Left ventricle myocardium superior (tissue), 1 donor: ENCODE measurements at regions not wholly inside any gene's neighbourhood (a gene's known extent, or its start where the extent isn't known, plus 50 kb on each side); places are given as distances from the start of the nearest gene placed in this dataset.

Source experiments
- ATAC-seq: fragments of 200-7000 bp; cut with Tn5 transposase; one replicate; pipeline ENCODE4 v1.9.1; 2020; ENCODE audit warnings: mild to moderate bottlenecking, moderate library complexity
- DNase-seq: peaks from one replicate; pipeline ENCODE4 v3.0.0-alpha.2; 2020
- intact Hi-C: fragments of 100-400 bp; cut with micrococcal nuclease; formaldehyde crosslinking; loops from one replicate; pipeline ENCODE4 v1.11.0; 2022
- donor health status: DM: no; HTN: yes; CAD: no; lungs with severe emphysema.

DNA sequence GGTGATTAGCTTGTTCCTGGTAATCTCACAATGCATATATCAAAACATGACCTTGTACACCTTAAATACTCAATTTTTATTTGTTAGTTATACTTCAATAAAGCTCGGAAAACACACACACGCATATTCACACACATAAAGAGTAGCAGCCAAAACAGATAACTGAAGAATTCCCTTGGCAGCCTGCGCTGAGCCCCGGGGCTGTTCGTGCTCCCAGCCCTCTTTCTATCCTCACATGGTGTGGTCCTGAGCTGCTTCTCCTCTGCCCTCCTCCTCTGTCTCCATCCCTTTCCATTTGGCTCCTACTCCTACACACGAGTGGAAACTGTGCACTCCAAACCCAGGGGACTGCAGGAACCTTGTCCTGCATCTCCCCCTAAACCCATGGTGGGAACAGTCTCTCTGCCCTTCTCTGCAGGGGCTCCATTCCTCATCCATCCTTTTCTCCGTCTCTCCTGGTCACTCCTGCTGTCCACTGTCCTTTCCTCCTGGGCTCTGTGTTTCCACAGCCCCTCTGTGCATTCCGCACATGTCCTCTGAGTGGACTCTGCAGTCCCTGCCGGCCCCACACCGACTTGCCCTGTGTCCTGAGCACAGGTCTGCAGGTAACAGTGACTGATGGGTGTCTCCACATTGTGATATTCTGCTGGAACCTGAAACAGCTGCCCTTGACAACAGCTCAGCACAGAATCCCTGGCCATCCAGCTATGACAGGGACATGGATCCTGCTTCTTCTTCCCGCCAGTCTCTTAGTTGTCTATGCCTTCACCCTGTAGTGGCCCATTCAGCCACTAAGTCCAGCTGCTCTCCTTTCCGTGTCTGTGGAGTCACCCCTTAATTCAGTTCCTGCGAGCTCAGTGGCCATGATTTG, 216.8 kb upstream of the ZNF32 start:
- intact Hi-C loops = no loop called here
- DNase-seq (peak; percentile 54), ATAC-seq (peak; percentile 74)

DNA sequence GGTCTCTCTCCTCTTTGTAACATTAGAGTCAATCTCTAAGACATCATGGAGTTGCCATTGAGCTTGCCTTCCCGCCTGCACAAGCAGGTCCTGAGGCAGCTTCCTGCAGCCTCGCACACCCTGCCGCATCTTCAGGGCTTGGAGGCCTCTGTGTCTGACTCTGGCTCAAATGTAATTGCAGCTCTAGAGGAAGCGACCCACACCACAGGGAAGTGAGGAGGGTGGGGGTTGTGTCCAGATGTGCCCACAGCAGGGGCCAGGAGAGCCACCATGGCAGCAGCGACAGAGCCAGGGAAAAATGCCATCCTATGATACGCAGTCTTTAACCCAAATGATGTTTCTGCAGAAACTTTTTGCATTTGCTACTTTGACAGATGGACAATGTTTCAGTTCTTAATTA, 216.0 kb upstream of the ZNF32 start:
- ATAC-seq (peak; percentile 3), DNase-seq (no peak)
- intact Hi-C loops = no loop called here

DNA sequence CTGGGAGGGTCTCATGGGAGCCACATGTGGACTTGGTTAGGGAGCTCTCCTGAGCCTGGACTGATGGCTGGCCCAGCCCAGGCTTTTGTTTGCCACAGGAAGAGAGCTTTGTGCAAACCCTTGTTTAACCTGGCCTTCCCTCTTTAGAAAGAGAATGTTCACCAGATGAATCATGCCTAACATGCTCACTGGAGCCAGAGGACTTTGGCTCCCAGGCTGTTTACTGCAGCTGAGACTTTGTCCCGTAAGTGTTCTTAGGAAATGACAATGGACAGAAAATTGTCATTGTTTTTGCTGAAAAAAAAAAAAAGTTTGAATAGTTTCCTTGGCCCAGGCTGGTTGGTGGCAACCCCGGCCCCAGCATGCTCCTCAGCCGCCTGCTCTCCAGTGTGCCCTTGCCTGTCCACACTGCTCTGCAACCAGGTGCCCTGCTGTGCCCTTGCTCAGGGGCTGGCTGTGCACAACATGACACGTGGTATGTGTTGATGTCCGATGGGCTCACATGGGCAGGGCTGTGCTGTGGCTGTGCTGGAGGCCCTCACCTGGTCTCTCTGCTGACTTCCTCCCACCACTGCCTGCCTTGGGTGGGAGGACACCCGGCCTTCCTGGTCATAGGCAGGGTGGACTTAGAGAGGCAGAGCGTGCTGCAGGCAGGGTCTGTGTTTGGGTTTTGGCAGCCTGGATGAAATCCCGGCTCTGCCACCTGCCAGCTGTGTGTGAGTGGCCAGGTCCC, 215.3 kb upstream of the ZNF32 start:
- ATAC-seq (peak; percentile 79), DNase-seq (peak; percentile 65)
- intact Hi-C loops = no loop called here

DNA sequence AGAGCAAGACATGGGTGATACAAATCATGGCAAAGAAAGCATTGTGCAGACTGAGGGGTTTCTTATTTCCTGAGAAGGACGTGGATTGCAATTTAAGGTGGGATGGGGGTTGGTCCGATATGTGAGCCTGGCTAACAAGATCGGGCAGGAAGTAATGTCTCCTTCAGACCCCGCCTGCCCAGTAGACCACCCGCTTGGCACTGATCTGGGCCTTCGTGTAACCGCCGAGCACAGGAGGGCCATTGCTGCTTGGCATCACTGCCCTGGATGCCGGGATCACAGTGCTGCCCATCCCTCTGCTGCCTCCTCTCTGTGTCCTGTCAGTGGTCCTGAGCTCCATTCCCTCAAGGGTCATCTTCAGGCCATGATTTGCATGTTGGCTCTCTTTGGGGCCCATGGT, 214.6 kb upstream of the ZNF32 start:
- intact Hi-C loops = no loop called here
- DNase-seq = no peak
- no peak for ATAC-seq

DNA sequence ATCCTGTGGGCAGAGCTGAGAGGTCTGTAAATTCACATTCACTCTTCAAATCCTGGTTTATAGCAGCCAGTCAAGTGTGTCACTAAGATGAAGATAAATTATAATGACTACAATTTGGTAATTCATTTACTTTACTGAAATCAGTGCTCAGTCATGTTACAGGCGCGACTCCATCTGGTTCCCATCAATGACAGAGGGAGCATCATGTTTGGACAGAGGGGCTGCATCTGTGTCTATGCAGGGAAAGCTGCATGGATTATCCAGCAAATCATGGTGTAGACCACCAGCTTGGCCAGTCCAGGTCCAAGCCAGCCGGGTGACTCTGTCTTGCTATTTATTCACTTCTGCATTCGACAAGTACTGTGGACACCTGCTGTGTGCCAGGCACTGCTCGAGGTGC, 214.1 kb upstream of the ZNF32 start:
- DNase-seq (no peak), ATAC-seq (no peak)
- intact Hi-C loops = no loop called here

DNA sequence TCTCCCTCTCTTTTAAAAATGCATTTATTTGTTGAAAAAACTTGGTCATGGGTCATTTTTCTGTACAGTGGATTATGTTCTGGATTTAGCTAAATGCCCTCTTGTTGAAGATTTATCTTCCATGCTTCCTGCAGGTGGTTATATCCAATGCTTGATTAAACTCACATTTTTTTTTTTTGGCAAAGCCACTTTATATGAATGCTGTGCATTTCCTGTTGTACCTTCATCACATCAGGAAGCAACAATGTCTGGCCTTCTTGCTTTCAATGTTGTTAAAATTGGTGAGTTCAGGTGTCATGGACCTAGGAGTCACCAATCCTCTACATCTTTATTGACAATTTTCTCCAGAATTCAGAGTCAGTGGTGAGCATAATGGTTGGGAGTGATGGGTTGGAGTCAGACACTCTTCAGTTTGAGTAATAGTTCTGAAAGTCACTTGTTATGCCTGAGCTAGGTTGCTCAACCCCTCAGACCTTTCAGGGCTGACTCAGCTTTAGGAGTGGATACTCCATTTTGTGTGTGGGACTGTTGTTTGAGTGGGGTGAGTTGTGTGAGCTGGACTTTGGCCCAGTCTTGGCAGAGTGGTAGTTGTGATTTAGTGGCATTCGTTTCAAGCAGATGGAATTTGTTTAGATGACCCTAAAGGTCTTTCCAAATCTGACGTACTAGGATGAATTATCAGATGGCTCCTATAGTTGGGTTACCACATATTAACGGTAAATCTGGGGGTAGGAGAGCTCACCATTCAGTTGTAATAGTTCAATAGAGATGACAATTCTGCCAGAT, 213.5 kb upstream of the ZNF32 start:
- intact Hi-C loops = no loop called here
- no peak for DNase-seq
- ATAC-seq = no peak

DNA sequence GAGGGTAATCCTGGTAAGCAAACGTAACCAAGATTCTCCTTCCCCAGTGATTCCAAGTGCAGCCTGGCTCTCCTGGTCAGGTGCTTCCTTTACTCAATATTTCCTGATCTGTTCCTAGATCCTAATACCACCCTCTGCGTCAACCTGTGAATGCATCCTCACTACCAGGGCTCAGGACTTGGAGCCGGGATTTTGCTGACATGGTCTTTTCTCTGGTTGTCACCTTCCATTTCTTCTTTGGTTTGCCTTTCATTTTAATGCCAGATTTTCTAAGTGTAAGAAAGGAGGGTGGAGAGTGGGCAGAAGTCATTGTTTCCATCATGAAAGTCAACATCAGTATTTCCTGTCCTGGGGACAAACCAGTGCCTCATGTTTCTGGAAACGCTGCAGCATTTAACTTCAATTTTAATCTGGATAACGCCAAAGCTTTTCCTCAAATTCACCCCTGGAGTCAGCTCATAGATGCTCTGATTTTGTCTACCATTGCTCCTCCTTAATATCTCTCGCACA, 210.4 kb upstream of the ZNF32 start:
- DNase-seq = no peak
- ATAC-seq = no peak
- intact Hi-C loops = no loop called here

DNA sequence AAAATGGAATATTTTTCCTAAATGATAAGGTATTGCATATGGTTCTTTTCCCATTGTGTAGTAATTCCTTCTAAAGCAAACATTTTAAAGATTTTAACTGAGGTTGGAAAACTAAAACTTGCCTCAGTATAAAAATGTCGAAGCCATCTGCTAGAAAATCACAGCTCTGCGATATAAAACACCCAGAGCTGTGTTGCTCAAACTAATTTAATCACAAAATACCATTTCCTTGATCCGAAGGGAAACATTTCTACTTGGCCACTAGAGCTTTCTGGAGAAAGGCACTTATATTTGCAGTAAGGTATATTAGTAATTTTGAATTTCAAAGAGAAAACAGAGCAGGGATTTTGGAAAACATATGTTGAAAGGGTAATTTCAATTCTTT, 209.2 kb upstream of the ZNF32 start:
- DNase-seq = no peak
- ATAC-seq = no peak
- intact Hi-C loops = no loop called here

DNA sequence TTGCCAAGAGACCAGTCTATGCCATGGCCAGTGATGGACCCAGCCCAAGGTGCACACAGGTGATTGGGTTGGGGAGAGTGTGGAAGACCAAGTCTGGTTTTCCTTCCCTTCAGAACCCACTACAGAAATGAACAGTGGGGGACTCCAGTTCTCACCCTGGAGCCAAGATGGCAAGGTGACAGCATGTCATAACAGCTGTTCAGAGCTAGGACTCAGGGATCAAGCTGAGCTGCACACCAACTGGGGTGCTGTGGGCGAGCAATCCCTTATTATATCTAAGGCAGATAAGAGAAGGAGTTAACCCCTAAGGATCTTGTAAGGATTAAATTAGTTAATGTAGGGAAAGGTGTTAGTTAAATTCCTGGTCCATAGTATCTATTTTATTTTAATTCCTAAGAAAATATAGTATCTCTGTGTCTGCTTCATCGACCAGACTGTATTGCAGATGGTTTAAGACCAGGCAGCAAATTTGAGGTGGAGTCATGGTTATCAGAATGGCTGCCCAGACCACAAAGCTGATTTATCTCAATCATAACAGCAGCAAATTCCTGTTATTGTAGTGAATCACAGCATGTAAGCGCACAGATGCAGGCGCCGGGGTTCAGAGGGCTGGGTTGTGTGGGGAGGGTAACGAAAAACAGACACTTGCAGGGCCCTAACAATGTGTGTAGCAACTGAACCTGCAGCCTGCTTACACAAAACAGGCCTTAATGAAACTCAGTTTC, 208.7 kb upstream of the ZNF32 start:
- intact Hi-C loops = no loop called here
- ATAC-seq = no peak
- no peak for DNase-seq

DNA sequence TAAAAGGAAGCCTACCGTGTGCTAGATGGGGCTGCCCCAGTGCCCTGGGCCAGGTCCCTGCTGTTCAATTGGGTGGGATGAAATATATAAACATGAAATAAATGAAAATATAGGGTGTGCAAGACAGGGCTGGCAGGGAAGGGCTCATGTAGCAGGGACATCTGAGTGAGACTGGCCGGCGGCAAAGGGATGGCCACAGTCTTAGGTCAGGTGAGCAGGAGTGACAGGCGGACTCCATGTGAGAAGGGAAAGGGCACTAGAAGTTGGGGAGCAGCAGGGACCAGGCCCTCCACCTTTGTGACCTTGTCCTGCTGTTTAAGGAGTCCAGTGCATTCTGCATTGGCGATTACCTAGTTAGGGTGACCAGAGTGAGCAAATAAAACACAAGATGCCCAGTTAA, 207.6 kb upstream of the ZNF32 start:
- intact Hi-C loops = no loop called here
- no peak for DNase-seq
- ATAC-seq = no peak

DNA sequence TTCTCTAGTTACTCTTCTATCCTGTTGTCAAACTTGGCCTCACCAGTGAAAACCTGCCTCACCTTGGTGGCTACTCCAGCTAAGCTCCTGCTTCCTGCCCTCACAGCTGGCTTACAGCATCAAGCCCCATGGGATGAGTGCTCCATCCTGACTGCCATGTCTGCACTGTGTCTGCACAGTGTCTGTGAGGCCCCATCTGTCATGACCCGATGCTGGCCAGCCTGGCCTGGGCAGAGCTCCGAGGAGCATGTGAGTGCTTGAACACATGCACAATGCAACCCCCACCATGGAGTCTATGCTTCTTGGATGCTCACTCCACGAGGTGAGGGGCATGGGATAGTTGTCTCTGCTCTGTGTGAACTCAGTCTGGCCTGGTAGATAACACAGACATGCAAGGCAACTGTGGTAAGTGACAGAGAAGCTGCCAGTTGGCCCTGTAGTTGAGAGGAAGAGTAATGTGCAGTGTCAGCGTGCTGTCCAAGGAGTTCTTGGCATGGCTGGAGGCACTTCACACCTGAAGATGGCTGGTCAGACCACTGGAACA, 207.1 kb upstream of the ZNF32 start:
- peak; percentile 85 for ATAC-seq
- peak; percentile 60 for DNase-seq
- intact Hi-C loops = no loop called here

DNA sequence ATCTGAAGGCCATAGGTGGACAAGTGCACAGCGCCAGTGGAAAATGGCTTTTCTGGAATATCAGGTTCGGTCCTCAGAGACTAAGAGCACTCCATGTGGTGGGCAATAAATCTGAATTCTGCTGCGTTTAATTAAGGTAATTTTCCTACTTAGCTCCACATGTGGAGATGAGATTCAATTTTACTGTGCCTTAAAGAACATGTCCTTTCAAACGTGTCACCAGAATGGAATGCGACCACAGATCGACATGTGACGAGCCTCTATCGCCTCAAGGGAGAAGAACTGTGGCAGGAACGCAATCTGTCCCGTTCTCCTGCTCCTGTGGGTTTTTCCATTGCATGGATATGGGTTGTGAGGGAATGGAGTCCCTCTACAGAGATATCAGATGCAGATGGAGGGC, 205.3 kb upstream of the ZNF32 start:
- intact Hi-C loops = no loop called here
- DNase-seq = no peak
- peak; percentile 59 for ATAC-seq

DNA sequence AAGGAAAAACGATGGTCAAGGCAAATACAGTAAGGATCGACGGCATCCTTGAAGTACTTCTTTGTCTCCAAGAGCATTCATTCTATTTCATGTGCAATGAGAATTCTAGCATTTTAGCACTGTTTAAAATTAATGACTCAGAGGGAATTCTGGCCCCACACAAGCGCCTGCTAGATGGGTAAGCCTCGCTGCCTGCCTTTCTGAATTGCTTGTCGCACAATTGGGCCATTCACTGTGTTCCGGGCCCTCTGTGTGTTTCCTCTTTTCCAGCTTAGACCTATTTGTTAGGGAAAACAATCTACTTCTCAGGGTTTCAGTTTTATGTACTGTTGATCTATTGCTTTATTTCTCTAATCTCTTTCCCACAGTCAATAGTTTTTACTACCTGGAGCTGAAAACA, 204.7 kb upstream of the ZNF32 start:
- ATAC-seq (no peak), DNase-seq (no peak)
- intact Hi-C loops = no loop called here

DNA sequence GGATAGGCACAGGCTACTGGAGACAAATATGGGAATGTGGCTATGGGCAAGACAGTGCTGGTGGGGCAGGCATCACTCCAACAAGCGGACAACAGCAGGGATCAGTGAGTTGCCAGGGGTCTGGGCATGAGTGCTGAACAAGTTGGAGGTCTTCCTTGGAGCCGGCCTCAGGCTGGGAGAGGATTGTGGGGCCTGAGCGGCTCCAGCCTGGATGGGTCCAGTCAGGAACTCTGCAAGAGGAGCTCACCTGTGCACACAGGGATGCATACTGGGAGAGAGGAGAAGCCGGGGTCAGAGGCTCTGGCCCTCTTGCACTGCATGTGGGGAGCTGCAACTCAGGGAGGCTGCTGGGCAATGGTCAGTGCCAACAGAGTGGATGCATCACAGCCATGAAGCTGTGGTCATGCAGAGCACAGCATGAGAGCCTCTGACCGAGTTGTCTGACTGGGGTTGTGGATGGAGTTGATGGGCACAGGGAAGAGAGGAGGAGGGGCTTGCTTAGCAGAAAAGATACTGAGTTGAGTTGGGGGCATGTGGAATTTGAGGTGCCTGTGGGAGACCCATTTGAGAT, 204.0 kb upstream of the ZNF32 start:
- no peak for DNase-seq
- no peak for ATAC-seq
- intact Hi-C loops = no loop called here

DNA sequence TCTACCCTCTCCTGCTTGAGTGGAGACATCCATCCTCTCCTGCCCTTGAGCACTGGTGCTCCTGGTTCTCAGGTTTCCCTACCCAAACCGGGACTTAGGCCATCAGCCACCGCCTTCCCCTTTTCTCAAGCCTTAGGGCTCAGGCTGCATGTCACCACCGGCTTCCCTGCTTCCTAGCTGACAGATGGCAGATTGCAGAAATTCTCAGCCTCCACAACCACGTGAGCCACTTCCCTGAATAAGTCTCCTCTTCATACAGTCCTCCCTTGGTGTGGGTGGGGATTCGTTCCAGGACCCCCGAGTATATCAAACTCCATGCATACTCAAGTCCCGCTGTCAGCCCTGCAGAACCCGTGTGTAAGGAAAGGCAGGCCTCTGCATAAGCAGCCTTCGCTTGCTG, 203.5 kb upstream of the ZNF32 start:
- DNase-seq = no peak
- intact Hi-C loops = no loop called here
- ATAC-seq = no peak

DNA sequence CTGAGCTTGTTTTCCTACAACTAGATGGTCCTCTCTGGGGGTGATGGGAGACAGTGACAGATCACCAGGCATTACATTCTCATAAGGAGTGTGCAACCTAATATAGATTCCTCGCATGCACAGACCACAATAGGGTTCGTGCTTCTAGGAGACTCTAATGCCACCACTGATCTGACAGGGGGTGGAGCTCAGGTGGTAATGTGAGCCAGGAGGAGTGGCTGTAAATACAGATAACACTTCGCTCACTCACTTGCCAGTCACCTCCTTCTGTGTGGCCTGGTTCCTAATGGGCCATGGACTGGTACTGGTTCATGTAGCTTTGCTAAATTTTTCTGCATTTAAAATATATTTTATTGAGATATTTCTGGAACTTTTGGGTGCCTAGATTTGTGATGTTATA, 202.3 kb upstream of the ZNF32 start:
- intact Hi-C loops = no loop called here
- no peak for DNase-seq
- ATAC-seq = no peak

DNA sequence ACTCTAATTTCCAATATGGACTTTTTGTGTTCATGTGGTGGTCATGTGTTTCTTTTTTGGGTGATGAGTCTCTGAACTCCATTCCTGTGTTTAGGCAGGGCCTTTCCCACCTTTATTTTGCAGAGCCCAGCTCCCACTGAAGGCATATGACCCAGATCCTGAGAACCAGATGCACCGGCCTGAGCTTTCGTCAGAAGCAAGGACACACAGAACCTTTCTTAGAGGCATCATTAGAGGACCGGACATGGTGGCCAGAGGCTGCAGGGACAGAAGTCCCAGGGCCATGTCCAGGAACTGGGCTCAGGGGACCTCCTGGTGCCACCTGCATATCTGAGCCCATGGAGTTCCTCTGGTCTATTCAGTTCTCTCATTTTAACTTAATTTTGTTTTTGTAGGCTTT, 200.9 kb upstream of the ZNF32 start:
- intact Hi-C loops = no loop called here
- DNase-seq = no peak
- no peak for ATAC-seq

DNA sequence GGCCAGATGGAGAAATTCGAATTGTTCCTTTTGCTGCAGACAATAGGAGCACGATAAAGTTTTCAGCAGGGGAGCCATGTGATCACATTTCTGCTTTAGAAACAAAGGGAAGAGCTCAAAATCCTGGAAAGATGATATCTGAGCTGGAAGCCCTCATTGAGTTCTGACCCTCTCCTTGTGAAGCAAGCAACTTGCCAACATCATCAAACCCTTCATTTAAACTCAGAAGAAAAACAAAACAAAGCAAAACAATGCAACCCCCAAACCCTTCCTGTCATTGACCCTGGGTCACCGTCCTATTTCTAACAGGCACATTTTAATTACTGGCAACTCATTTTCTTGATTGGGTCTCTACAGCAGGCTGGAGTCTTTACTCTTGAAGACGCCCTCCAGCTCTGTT, 198.3 kb upstream of the ZNF32 start:
- ATAC-seq = peak; percentile 32
- DNase-seq = no peak
- intact Hi-C loops = no loop called here

DNA sequence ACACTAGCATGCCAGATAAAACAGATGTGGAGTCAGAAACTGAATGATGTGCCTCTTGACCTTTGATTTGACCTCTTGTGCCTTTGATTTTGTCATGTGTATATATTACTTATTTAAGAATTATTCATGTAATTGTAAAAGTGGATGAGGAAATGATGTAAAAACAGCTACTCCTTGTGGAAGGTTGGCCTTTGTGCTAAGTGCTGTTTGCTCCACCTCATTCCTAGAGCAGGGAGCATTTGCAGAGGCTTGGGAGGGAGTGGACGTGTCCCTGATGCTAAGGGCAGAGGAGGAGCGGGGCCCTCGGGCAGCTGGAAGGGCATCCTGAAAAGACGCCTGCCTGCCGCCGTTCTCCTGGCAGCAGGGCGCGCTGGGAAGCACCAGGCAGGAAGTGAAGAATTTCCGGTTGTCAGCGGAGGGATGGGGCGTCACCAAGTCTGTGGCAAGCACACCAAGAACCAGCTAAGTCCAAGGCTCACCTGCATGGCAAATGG, 197.6 kb upstream of the ZNF32 start:
- intact Hi-C loops = no loop called here
- DNase-seq (peak; percentile 55), ATAC-seq (peak; percentile 26)
